Mucosa of stomach (tissue), 1 donor: ENCODE measurements at regions not wholly inside any gene's neighbourhood (a gene's known extent, or its start where the extent isn't known, plus 50 kb on each side); places are given as distances from the start of the nearest gene placed in this dataset.
"Not testable (repeated sequence)": the region's sequence is repeated elsewhere in the genome, so short reads cannot be mapped to it uniquely, and the experiment has no call there.

Experiments
- H3K27me3 ChIP-seq: one replicate; pipeline ENCODE4 v1.7.0; 2013; ENCODE audit warnings: mild to moderate bottlenecking, low read length; ENCODE audit not compliant: control insufficient read depth, insufficient read depth
- H3K36me3 ChIP-seq: one replicate; pipeline ENCODE4 v1.7.0; 2013; ENCODE audit warnings: low read length; ENCODE audit not compliant: control insufficient read depth, insufficient read depth
- H3K4me1 ChIP-seq: one replicate; pipeline ENCODE4 v1.7.0; 2013; ENCODE audit warnings: mild to moderate bottlenecking, low read length; ENCODE audit not compliant: control insufficient read depth, insufficient read depth
- H3K4me3 ChIP-seq: one replicate; pipeline ENCODE4 v1.7.0; 2013; ENCODE audit warnings: low read length
- H3K9ac ChIP-seq: one replicate; pipeline ENCODE4 v1.7.0; 2013; ENCODE audit warnings: mild to moderate bottlenecking, low read length, moderate library complexity
- H3K9me3 ChIP-seq: one replicate; pipeline ENCODE4 v1.7.0; 2013; ENCODE audit warnings: mild to moderate bottlenecking, low read length, moderate library complexity; ENCODE audit not compliant: control insufficient read depth
- donor health status: Pancreatic carcinoma.

GRCh38 chr5:17070647-17071046 lies 134.6 kb upstream of the MYO10 start:
- Histone ChIP-seq H3K4me3 (no peak overlapping the region), H3K9me3 (no peaks in the 10 kb centered on the region), H3K27me3 (no peaks in the 10 kb centered on the region), H3K36me3 (no peaks in the 10 kb centered on the region), H3K4me1 (peaks cover 41% of the 10 kb centered on the region), H3K9ac (no peak overlapping the region)

GRCh38 chr5:17075236-17075635 lies 139.1 kb upstream of the MYO10 start:
- Histone ChIP-seq H3K27me3 (no peaks in the 10 kb centered on the region), H3K4me1 (peaks cover 37% of the 10 kb centered on the region), H3K36me3 (no peaks in the 10 kb centered on the region), H3K4me3 (no peak overlapping the region), H3K9me3 (no peaks in the 10 kb centered on the region), H3K9ac (no peak overlapping the region)

- no peaks in the 10 kb centered on the region for H3K27me3 ChIP-seq
- no peak overlapping the region for H3K9ac ChIP-seq
- H3K9me3 ChIP-seq, result no peaks in the 10 kb centered on the region
- no peaks in the 10 kb centered on the region for H3K36me3 ChIP-seq
- H3K4me1 ChIP-seq, result peaks cover 27% of the 10 kb centered on the region
- H3K4me3 ChIP-seq, result no peak overlapping the region
Observed at GRCh38 chr5:17076272-17076671, 140.2 kb upstream of the MYO10 start.

- no peaks in the 10 kb centered on the region for H3K36me3 ChIP-seq
- no peak overlapping the region for H3K9ac ChIP-seq
- no peak overlapping the region for H3K4me3 ChIP-seq
- H3K27me3 ChIP-seq, result no peaks in the 10 kb centered on the region
- no peaks in the 10 kb centered on the region for H3K9me3 ChIP-seq
- peaks cover 22% of the 10 kb centered on the region for H3K4me1 ChIP-seq
Observed at GRCh38 chr5:17077440-17078233, 139.8 kb upstream of the BASP1 start.

- H3K4me1 ChIP-seq, result peaks cover 15% of the 10 kb centered on the region
- H3K9ac ChIP-seq, result no peak overlapping the region
- H3K36me3 ChIP-seq, result no peaks in the 10 kb centered on the region
- H3K27me3 ChIP-seq, result no peaks in the 10 kb centered on the region
- H3K9me3 ChIP-seq, result no peaks in the 10 kb centered on the region
- H3K4me3 ChIP-seq, result no peak overlapping the region
Observed at GRCh38 chr5:17079562-17079961, 137.9 kb upstream of the BASP1 start.

- H3K9ac ChIP-seq, result no peak overlapping the region
- no peaks in the 10 kb centered on the region for H3K36me3 ChIP-seq
- H3K27me3 ChIP-seq, result no peaks in the 10 kb centered on the region
- no peaks in the 10 kb centered on the region for H3K9me3 ChIP-seq
- peaks cover 14% of the 10 kb centered on the region for H3K4me1 ChIP-seq
- H3K4me3 ChIP-seq, result no peak overlapping the region
Observed at GRCh38 chr5:17080361-17080760, 137.1 kb upstream of the BASP1 start.

- Histone ChIP-seq H3K4me1 (peaks cover 14% of the 10 kb centered on the region), H3K36me3 (no peaks in the 10 kb centered on the region), H3K9ac (no peak overlapping the region), H3K27me3 (no peaks in the 10 kb centered on the region), H3K4me3 (no peak overlapping the region), H3K9me3 (no peaks in the 10 kb centered on the region)
Observed at GRCh38 chr5:17081142-17081541, 136.3 kb upstream of the BASP1 start.

- H3K4me1 ChIP-seq, H3K36me3 ChIP-seq, H3K27me3 ChIP-seq, H3K9me3 ChIP-seq, H3K4me3 ChIP-seq, H3K9ac ChIP-seq: not testable (repeated sequence)
Observed at GRCh38 chr5:17083276-17083675, 134.2 kb upstream of the BASP1 start.

GRCh38 chr5:17087035-17087434 lies 130.4 kb upstream of the BASP1 start:
- Histone ChIP-seq H3K27me3 (no peaks in the 10 kb centered on the region), H3K9me3 (no peaks in the 10 kb centered on the region)

GRCh38 chr5:17088051-17088450 lies 129.4 kb upstream of the BASP1 start:
- no peak overlapping the region for H3K4me3 ChIP-seq

More at GRCh38 chr5:17087035-17087434, 130.4 kb upstream of the BASP1 start:
- no peaks in the 10 kb centered on the region for H3K36me3 ChIP-seq
- H3K9ac ChIP-seq, result no peak overlapping the region
- H3K4me3 ChIP-seq, result no peak overlapping the region
- H3K4me1 ChIP-seq, result no peaks in the 10 kb centered on the region

GRCh38 chr5:17089001-17089400 lies 128.4 kb upstream of the BASP1 start:
- no peaks in the 10 kb centered on the region for H3K4me1 ChIP-seq
- no peak overlapping the region for H3K4me3 ChIP-seq
- no peak overlapping the region for H3K9ac ChIP-seq
- no peaks in the 10 kb centered on the region for H3K9me3 ChIP-seq
- no peaks in the 10 kb centered on the region for H3K36me3 ChIP-seq
- no peaks in the 10 kb centered on the region for H3K27me3 ChIP-seq

More at GRCh38 chr5:17088051-17088450, 129.4 kb upstream of the BASP1 start:
- Histone ChIP-seq H3K36me3 (no peaks in the 10 kb centered on the region), H3K9ac (no peak overlapping the region), H3K4me1 (no peaks in the 10 kb centered on the region), H3K9me3 (no peaks in the 10 kb centered on the region), H3K27me3 (no peaks in the 10 kb centered on the region)

GRCh38 chr5:17089690-17090089 lies 127.7 kb upstream of the BASP1 start:
- Histone ChIP-seq H3K27me3 (no peaks in the 10 kb centered on the region), H3K4me3 (no peak overlapping the region), H3K9ac (no peak overlapping the region), H3K36me3 (no peaks in the 10 kb centered on the region), H3K9me3 (no peaks in the 10 kb centered on the region), H3K4me1 (no peaks in the 10 kb centered on the region)

GRCh38 chr5:17090839-17091238 lies 126.6 kb upstream of the BASP1 start:
- Histone ChIP-seq H3K36me3 (no peaks in the 10 kb centered on the region), H3K27me3 (no peaks in the 10 kb centered on the region), H3K4me1 (no peaks in the 10 kb centered on the region), H3K4me3 (no peak overlapping the region), H3K9ac (no peak overlapping the region), H3K9me3 (no peaks in the 10 kb centered on the region)
